ENCODE measurements at regions not wholly inside any gene's neighbourhood (a gene's known extent, or its start where the extent isn't known, plus 50 kb on each side); places are given as distances from the start of the nearest gene placed in this dataset.

- POLR2A ChIA-PET = no interaction called here
- TF ChIP-seq SIN3A (IDR thresholded peaks at IDR 0.05; ENCODE audit: low read depth) = no peak
- no peak for TF ChIP-seq TCF7L2 (IDR thresholded peaks at IDR 0.05; ENCODE audit: borderline replicate concordance, extremely low read depth, insufficient read depth, insufficient read length)
- no peak for TF ChIP-seq SRF (IDR thresholded peaks at IDR 0.05; ENCODE audit: low read depth)
- no peak for TF ChIP-seq POLR2AphosphoS5 (IDR thresholded peaks at IDR 0.05; ENCODE audit: low read depth, low read length)
- TF ChIP-seq ZNF274 (IDR thresholded peaks at IDR 0.05; ENCODE audit: low read depth, low read length) = no peak
- TF ChIP-seq JUND (IDR thresholded peaks at IDR 0.05) = no peak
- TF ChIP-seq RAD21 (IDR thresholded peaks at IDR 0.05; ENCODE audit: low read depth) = no peak
- TF ChIP-seq POLR2A (IDR thresholded peaks at IDR 0.05; ENCODE audit: borderline replicate concordance, extremely low read depth, insufficient read depth, insufficient read length) = no peak
- no peak for TF ChIP-seq FOSL1 (IDR thresholded peaks at IDR 0.05; ENCODE audit: low read depth)
- no peak for TF ChIP-seq SP1 (IDR thresholded peaks at IDR 0.05; ENCODE audit: low read depth)
- no peak for TF ChIP-seq YY1 (IDR thresholded peaks at IDR 0.05; ENCODE audit: extremely low read depth, insufficient replicate concordance, low read depth, low read length)
- TF ChIP-seq ZFX (IDR thresholded peaks at IDR 0.05) = no peak
- TF ChIP-seq ATF3 (IDR thresholded peaks at IDR 0.05) = no peak
- no peak for TF ChIP-seq CTCF (IDR thresholded peaks at IDR 0.05 in 2 of 3, conservative IDR thresholded peaks at IDR 0.05 in 1 of 3; ENCODE audit: borderline replicate concordance in 1 of 3, insufficient read depth in 1 of 3, low read depth in 2 of 3, low read length in 2 of 3)
- no peak for TF ChIP-seq ELF1 (IDR thresholded peaks at IDR 0.05; ENCODE audit: borderline replicate concordance, low read depth)
- no peak for TF ChIP-seq EZH2phosphoT487 (IDR thresholded peaks at IDR 0.05; ENCODE audit: borderline replicate concordance)
- H3K4me2 ChIP-seq (ENCODE audit: low read length) = no peak overlapping the region
Observed at GRCh38 chr4:100340512-100341485, 150.5 kb upstream of the DDIT4L start.

More at GRCh38 chr4:100340512-100341485, 150.5 kb upstream of the DDIT4L start:
- H3K27ac ChIP-seq (ENCODE audit: low read depth, low read length) = no peak overlapping the region
- no TSS peak for BruUV-seq (replicated peaks)
- no peaks in the 10 kb centered on the region for H4K20me1 ChIP-seq (ENCODE audit: insufficient read depth)
- no peak overlapping the region for H2AFZ ChIP-seq (ENCODE audit: low read depth, low read length, poor library complexity, severe bottlenecking)
- ChIA-PET RAD21 (ENCODE audit: low non-redundant PET in 1 of 2, low total read pairs in 2 of 2, uncharacterized antibody in 2 of 2, unreplicated experiment in 2 of 2) (no interaction called here), CTCF (no interaction called here)
- no peaks in the 10 kb centered on the region for H3K4me1 ChIP-seq (ENCODE audit: control insufficient read depth in 1 of 2, insufficient read depth in 2 of 2, low read length in 2 of 2)
- no peak for DNase-seq (ENCODE audit: low read depth, low spot score)
- no peak overlapping the region for H3K4me3 ChIP-seq (replicated peaks in 1 of 2; ENCODE audit: low read depth in 1 of 2, low read length in 2 of 2)
- no peaks in the 10 kb centered on the region for H3K36me3 ChIP-seq (ENCODE audit: control insufficient read depth in 1 of 2, insufficient read depth in 2 of 2, low read length in 2 of 2)
- H3K9me2 ChIP-seq (ENCODE audit: insufficient read depth) = no peaks in the 10 kb centered on the region
- H3K79me2 ChIP-seq (ENCODE audit: insufficient read depth, low read length) = no peaks in the 10 kb centered on the region
- H3K27me3 ChIP-seq (ENCODE audit: insufficient read depth, low read length) = no peaks in the 10 kb centered on the region
- intact Hi-C loops (cut with micrococcal nuclease) = no loop called here
- no peak overlapping the region for H3K9ac ChIP-seq (ENCODE audit: low read length)
- no peaks in the 10 kb centered on the region for H3K9me3 ChIP-seq (ENCODE audit: control insufficient read depth in 1 of 2, insufficient read depth in 1 of 2, low read depth in 1 of 2, low read length in 2 of 2)
- no peak for ATAC-seq
